Transverse colon (tissue), 4 donors: ENCODE measurements at regions not wholly inside any gene's neighbourhood (a gene's known extent, or its start where the extent isn't known, plus 50 kb on each side); places are given as distances from the start of the nearest gene placed in this dataset.

Source experiments
- DNase-seq: peaks from one replicate; pipeline ENCODE4 v3.0.0-alpha.2; 2019
- H3K27ac ChIP-seq, 4 donors: fragments of 200-600 bp; sonication (generic); 2 replicates each; pipeline ENCODE4 v1.5.1; 2016 to 2018; ENCODE audit warnings: inconsistent platforms in 4 of 4
- H3K27me3 ChIP-seq: fragments of 200-600 bp; sonication (generic); 2 replicates; pipeline ENCODE4 v1.5.1; 2017; ENCODE audit warnings: inconsistent platforms
- H3K36me3 ChIP-seq, 4 donors: fragments of 200-600 bp; sonication (generic); 2 replicates each; pipeline ENCODE4 v1.5.1; 2017 to 2019; ENCODE audit warnings: inconsistent platforms in 4 of 4
- H3K4me1 ChIP-seq, 4 donors: fragments of 200-600 bp; sonication (generic); 2 replicates each; pipeline ENCODE4 v1.5.1; 2017 to 2020; ENCODE audit warnings: inconsistent platforms in 4 of 4
- H3K4me3 ChIP-seq, 4 donors: fragments of 200-600 bp; sonication (generic); 1 replicate in 1 of 4; 2 replicates in 3 of 4; pipeline versions ENCODE4 v1.5.1 to v1.6.1; 2017 to 2019; ENCODE audit warnings: inconsistent platforms in 4 of 4
- H3K9me3 ChIP-seq, 2 donors: fragments of 200-600 bp; sonication (generic); 2 replicates each; pipeline ENCODE4 v1.5.1; 2017 to 2019; ENCODE audit warnings: inconsistent platforms in 2 of 2
- EP300 ChIP-seq: sonication (generic); formaldehyde crosslinking; IDR thresholded peaks from one replicate; pipeline ENCODE4 v1.6.1; 2017; ENCODE audit warnings: antibody characterized with exemption, low read depth
- POLR2A ChIP-seq: fragments of 450-650 bp; IDR thresholded peaks from one replicate; pipeline ENCODE4 v1.6.1; 2016; ENCODE audit warnings: antibody characterized with exemption, mild to moderate bottlenecking, moderate library complexity
- POLR2AphosphoS5 ChIP-seq, 3 donors: sonication (generic); formaldehyde crosslinking; IDR thresholded peaks; one replicate each; pipeline ENCODE4 v1.6.1; 2016; ENCODE audit warnings: antibody characterized with exemption in 3 of 3
- WGBS, 2 donors: methylation state at CpG; one replicate each; pipeline ENCODE4 v1.1.5; 2018; ENCODE audit warnings: low coverage in 1 of 2; 5-methylcytosine and 5-hydroxymethylcytosine counted together
- in situ Hi-C, 4 donors: fragments of 200-750 bp; cut with MboI; loops; one replicate each; pipeline versions ENCODE4 v1.15.0 to v1.15.1; 2017; ENCODE audit warnings: low sequenced_read_pairs in 3 of 4, low pct_ligation_motif_present in 1 of 4, low pct_unique_long_range_greater_than_20kb in 1 of 4
- intact Hi-C: fragments of 100-400 bp; cut with DNase I; formaldehyde crosslinking; loops from one replicate; pipeline ENCODE4 v1.15.1; 2023; ENCODE audit warnings: low total_unique reads
- TF ChIP-seq, protein P1 (sequence below), 5 experiments: fragments of 200-600 bp in 3 of 5; fragments of 450-650 bp in 2 of 5; sonication (generic) in 3 of 5; IDR thresholded peaks; 1 replicate in 2 of 5; 2 replicates in 3 of 5; pipeline ENCODE4 v1.5.1; 2016 to 2017; ENCODE audit warnings: antibody characterized with exemption in 5 of 5, inconsistent platforms in 3 of 5, mild to moderate bottlenecking in 2 of 5, moderate library complexity in 1 of 5

GRCh38 chr20:60586269-60587050 is 628.2 kb downstream of the CDH26 start:
- Histone ChIP-seq H3K4me3 (no peak overlapping the region), H3K27ac (no peak overlapping the region), H3K36me3 (no peaks in the 10 kb centered on the region), H3K9me3 (no peaks in the 10 kb centered on the region), H3K27me3 (no peaks in the 10 kb centered on the region), H3K4me1 (no peaks in the 10 kb centered on the region)
- 44 to 48% methylated on average over 8 to 11 of the region's 11 CpGs for WGBS, 2 donors
- DNase-seq, result no peak
- intact Hi-C loops (no loop called here), in situ Hi-C loops (no loop called here)
- TF ChIP-seq POLR2AphosphoS5 (IDR thresholded peaks at IDR 0.05) (no peak), POLR2A (no peak), EP300 (no peak)
- TF ChIP-seq, protein P1, sequence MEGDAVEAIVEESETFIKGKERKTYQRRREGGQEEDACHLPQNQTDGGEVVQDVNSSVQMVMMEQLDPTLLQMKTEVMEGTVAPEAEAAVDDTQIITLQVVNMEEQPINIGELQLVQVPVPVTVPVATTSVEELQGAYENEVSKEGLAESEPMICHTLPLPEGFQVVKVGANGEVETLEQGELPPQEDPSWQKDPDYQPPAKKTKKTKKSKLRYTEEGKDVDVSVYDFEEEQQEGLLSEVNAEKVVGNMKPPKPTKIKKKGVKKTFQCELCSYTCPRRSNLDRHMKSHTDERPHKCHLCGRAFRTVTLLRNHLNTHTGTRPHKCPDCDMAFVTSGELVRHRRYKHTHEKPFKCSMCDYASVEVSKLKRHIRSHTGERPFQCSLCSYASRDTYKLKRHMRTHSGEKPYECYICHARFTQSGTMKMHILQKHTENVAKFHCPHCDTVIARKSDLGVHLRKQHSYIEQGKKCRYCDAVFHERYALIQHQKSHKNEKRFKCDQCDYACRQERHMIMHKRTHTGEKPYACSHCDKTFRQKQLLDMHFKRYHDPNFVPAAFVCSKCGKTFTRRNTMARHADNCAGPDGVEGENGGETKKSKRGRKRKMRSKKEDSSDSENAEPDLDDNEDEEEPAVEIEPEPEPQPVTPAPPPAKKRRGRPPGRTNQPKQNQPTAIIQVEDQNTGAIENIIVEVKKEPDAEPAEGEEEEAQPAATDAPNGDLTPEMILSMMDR (IDR thresholded peaks at IDR 0.05), result no peak

GRCh38 chr20:60587986-60588385 is 629.8 kb downstream of the CDH26 start:
- Histone ChIP-seq H3K36me3 (no peaks in the 10 kb centered on the region), H3K4me3 (no peak overlapping the region), H3K27ac (no peak overlapping the region), H3K27me3 (no peaks in the 10 kb centered on the region), H3K9me3 (no peaks in the 10 kb centered on the region), H3K4me1 (no peaks in the 10 kb centered on the region)
- in situ Hi-C loops, result no loop called here
- WGBS, 2 donors, result 49 to 70% methylated on average over 2 to 4 of the region's 4 CpGs
- TF ChIP-seq, protein P1 (IDR thresholded peaks at IDR 0.05), result no peak
- TF ChIP-seq EP300 (no peak), POLR2A (no peak), POLR2AphosphoS5 (IDR thresholded peaks at IDR 0.05) (no peak)
- intact Hi-C loops, result no loop called here
- DNase-seq, result no peak

GRCh38 chr20:60589623-60590022 is 631.4 kb downstream of the CDH26 start:
- 28% methylated on average over 3 of the region's 3 CpGs; no CpG with 5 or more reads in 1 of the 2 donors for WGBS, 2 donors
- H3K36me3 ChIP-seq, result no peaks in the 10 kb centered on the region
- intact Hi-C loops, result no loop called here
- H3K9me3 ChIP-seq, result no peaks in the 10 kb centered on the region
- in situ Hi-C loops, result no loop called here
- no peak for TF ChIP-seq POLR2A
- no peak for TF ChIP-seq EP300
- no peak for TF ChIP-seq POLR2AphosphoS5 (IDR thresholded peaks at IDR 0.05)
- TF ChIP-seq, protein P1 (IDR thresholded peaks at IDR 0.05), result no peak
- no peaks in the 10 kb centered on the region for H3K27me3 ChIP-seq
- H3K27ac ChIP-seq, result no peak overlapping the region
- H3K4me1 ChIP-seq, result no peaks in the 10 kb centered on the region
- H3K4me3 ChIP-seq, result no peak overlapping the region
- DNase-seq, result no peak

- Histone ChIP-seq H3K27ac (no peak overlapping the region), H3K27me3 (no peaks in the 10 kb centered on the region), H3K9me3 (no peaks in the 10 kb centered on the region), H3K4me1 (no peaks in the 10 kb centered on the region), H3K4me3 (no peak overlapping the region), H3K36me3 (no peaks in the 10 kb centered on the region)
- WGBS, 2 donors, result 32 to 61% methylated on average over 2 to 6 of the region's 6 CpGs
- DNase-seq, result no peak
- in situ Hi-C loops, result no loop called here
- intact Hi-C loops, result no loop called here
- TF ChIP-seq EP300 (no peak), POLR2AphosphoS5 (IDR thresholded peaks at IDR 0.05) (no peak), POLR2A (no peak)
- TF ChIP-seq, protein P1 (IDR thresholded peaks at IDR 0.05), result no peak
Observed at GRCh38 chr20:60591172-60591799, 633.1 kb downstream of the CDH26 start.
